ENCODE measurements at regions not wholly inside any gene's neighbourhood (a gene's known extent, or its start where the extent isn't known, plus 50 kb on each side); places are given as distances from the start of the nearest gene placed in this dataset.

DNA sequence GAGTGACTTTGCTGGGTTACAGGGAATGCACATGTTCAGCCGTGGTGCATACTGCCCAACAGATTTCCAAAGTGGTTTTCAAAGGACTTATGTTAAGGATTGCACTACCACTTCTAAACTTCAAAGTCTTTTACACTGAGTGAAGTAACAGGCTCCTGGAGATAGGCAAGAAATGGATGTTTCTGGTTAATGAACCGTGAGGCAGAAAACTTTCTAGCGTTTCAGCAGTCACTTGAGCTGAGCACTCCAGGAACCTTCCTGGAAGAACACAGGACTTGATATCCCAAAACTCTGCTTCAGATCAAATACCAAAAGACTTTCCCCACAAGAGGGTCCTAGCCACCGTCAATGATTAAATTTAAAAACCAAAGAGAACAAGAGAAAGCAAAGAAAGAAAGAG, 74.3 kb upstream of the ATP1A1 start (continued):
- TF ChIP-seq, protein P1, sequence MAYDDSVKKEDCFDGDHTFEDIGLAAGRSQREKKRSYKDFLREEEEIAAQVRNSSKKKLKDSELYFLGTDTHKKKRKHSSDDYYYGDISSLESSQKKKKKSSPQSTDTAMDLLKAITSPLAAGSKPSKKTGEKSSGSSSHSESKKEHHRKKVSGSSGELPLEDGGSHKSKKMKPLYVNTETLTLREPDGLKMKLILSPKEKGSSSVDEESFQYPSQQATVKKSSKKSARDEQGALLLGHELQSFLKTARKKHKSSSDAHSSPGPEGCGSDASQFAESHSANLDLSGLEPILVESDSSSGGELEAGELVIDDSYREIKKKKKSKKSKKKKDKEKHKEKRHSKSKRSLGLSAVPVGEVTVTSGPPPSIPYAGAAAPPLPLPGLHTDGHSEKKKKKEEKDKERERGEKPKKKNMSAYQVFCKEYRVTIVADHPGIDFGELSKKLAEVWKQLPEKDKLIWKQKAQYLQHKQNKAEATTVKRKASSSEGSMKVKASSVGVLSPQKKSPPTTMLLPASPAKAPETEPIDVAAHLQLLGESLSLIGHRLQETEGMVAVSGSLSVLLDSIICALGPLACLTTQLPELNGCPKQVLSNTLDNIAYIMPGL (CRISPR knock-in tag; IDR thresholded peaks at IDR 0.05; ENCODE audit: borderline replicate concordance): no peak
- TF ChIP-seq FOSL2 (IDR thresholded peaks at IDR 0.05) (no peak), FOSL2 (CRISPR knock-in tag; IDR thresholded peaks at IDR 0.05) (no peak), HEYL (CRISPR knock-in tag; IDR thresholded peaks at IDR 0.05) (no peak)

- Histone ChIP-seq H3K4me3 (no peak overlapping the region), H3K27ac (no peak overlapping the region), H3K4me2 (no peak overlapping the region), H3K9me3 (no peaks in the 10 kb centered on the region), H3K4me1 (no peaks in the 10 kb centered on the region)
- DNase-seq (ENCODE audit: low read depth in 1 of 2, low spot score in 1 of 2) (no peak), FAIRE-seq (no peak), ATAC-seq (no peak)
- WGBS (ENCODE audit: missing lambda C conversion rate): 43% methylated on average over 1 of the region's 1 CpG
- CTCF ChIA-PET: interaction anchor here (0.7 kb wide), 1 partner anchor 131 kb away, joined by 3 read pairs; no protein-coding TSS in a partner anchor
- POLR2A ChIA-PET: no interaction called here
- no peak for TF ChIP-seq ZNF302 (CRISPR knock-in tag; IDR thresholded peaks at IDR 0.05)
- no peak for TF ChIP-seq FOSL2 (IDR thresholded peaks at IDR 0.05)
- TF ChIP-seq FOSL2 (CRISPR knock-in tag; IDR thresholded peaks at IDR 0.05): no peak
- no peak for TF ChIP-seq MAX (IDR thresholded peaks at IDR 0.05)
- TF ChIP-seq NPAS2 (CRISPR knock-in tag; IDR thresholded peaks at IDR 0.05; ENCODE audit: borderline replicate concordance): no peak
- TF ChIP-seq ATOH8 (CRISPR knock-in tag; IDR thresholded peaks at IDR 0.05; ENCODE audit: low read depth): no peak
- TF ChIP-seq CHD2 (IDR thresholded peaks at IDR 0.05; ENCODE audit: low read length, partially characterized antibody): no peak
- no peak for TF ChIP-seq HDAC2 (IDR thresholded peaks at IDR 0.05)
- TF ChIP-seq CEBPB (IDR thresholded peaks at IDR 0.05): no peak
- no peak for TF ChIP-seq ELK1 (IDR thresholded peaks at IDR 0.05; ENCODE audit: low read depth, low read length)
- no peak for TF ChIP-seq TP53 (CRISPR knock-in tag; IDR thresholded peaks at IDR 0.05)
- TF ChIP-seq, protein P2, sequence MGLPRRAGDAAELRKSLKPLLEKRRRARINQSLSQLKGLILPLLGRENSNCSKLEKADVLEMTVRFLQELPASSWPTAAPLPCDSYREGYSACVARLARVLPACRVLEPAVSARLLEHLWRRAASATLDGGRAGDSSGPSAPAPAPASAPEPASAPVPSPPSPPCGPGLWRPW (IDR thresholded peaks at IDR 0.05): no peak
- no peak for TF ChIP-seq EP300 (IDR thresholded peaks at IDR 0.05)
- no peak for TF ChIP-seq RFX5 (IDR thresholded peaks at IDR 0.05)
- no peak for TF ChIP-seq NFE2L2 (conservative IDR thresholded peaks at IDR 0.05; ENCODE audit: low read length)
- TF ChIP-seq PHF8 (IDR thresholded peaks at IDR 0.05; ENCODE audit: borderline replicate concordance, low read depth): no peak
- no peak for TF ChIP-seq MYC (IDR thresholded peaks at IDR 0.05; ENCODE audit: borderline replicate concordance, low read length)
- no peak for TF ChIP-seq FOXS1 (CRISPR knock-in tag; IDR thresholded peaks at IDR 0.05)
- TF ChIP-seq RARB (CRISPR knock-in tag; IDR thresholded peaks at IDR 0.05): no peak
These were observed 73.8 kb upstream of the ATP1A1 start for GRCh38 chr1:116299248-116299647.

GRCh38 chr1:116302281-116302680, 70.8 kb upstream of the ATP1A1 start:
- H3K4me2 ChIP-seq: no peak overlapping the region
- no peak for ATAC-seq
- no peaks in the 10 kb centered on the region for H3K4me1 ChIP-seq
- WGBS (ENCODE audit: missing lambda C conversion rate): 21% methylated on average over 1 of the region's 1 CpG
- H3K4me3 ChIP-seq: no peak overlapping the region
- ChIA-PET CTCF (interaction anchor here (1.0 kb wide), 1 partner anchor 11 kb away, joined by 3 read pairs; no protein-coding TSS in a partner anchor), POLR2A (no interaction called here)
- H3K27ac ChIP-seq: no peak overlapping the region
- FAIRE-seq: no peak
- DNase-seq (ENCODE audit: low read depth in 1 of 2, low spot score in 1 of 2): no peak
- H3K9me3 ChIP-seq: no peaks in the 10 kb centered on the region
- no peak for TF ChIP-seq TFCP2L1 (CRISPR knock-in tag; IDR thresholded peaks at IDR 0.05)
- TF ChIP-seq RCOR1 (IDR thresholded peaks at IDR 0.05; ENCODE audit: low read depth, low read length): no peak
- TF ChIP-seq CBX2 (IDR thresholded peaks at IDR 0.05; ENCODE audit: borderline replicate concordance, low read depth): no peak
- no peak for TF ChIP-seq CHD2 (IDR thresholded peaks at IDR 0.05; ENCODE audit: low read length, partially characterized antibody)
- no peak for TF ChIP-seq EHF (CRISPR knock-in tag; IDR thresholded peaks at IDR 0.05)
- no peak for TF ChIP-seq MAX (IDR thresholded peaks at IDR 0.05)
- TF ChIP-seq ELK1 (IDR thresholded peaks at IDR 0.05; ENCODE audit: low read depth, low read length): no peak
- no peak for TF ChIP-seq FOXS1 (CRISPR knock-in tag; IDR thresholded peaks at IDR 0.05)
- no peak for TF ChIP-seq HOXB5 (CRISPR knock-in tag; IDR thresholded peaks at IDR 0.05)
- TF ChIP-seq, protein P1 (CRISPR knock-in tag; IDR thresholded peaks at IDR 0.05; ENCODE audit: borderline replicate concordance): no peak
- TF ChIP-seq KDM1A (IDR thresholded peaks at IDR 0.05; ENCODE audit: low read depth): no peak
- TF ChIP-seq BHLHE40 (IDR thresholded peaks at IDR 0.05; ENCODE audit: low read depth, low read length): no peak
